ENCODE measurements at regions not wholly inside any gene's neighbourhood (a gene's known extent, or its start where the extent isn't known, plus 50 kb on each side); places are given as distances from the start of the nearest gene placed in this dataset.

DNA sequence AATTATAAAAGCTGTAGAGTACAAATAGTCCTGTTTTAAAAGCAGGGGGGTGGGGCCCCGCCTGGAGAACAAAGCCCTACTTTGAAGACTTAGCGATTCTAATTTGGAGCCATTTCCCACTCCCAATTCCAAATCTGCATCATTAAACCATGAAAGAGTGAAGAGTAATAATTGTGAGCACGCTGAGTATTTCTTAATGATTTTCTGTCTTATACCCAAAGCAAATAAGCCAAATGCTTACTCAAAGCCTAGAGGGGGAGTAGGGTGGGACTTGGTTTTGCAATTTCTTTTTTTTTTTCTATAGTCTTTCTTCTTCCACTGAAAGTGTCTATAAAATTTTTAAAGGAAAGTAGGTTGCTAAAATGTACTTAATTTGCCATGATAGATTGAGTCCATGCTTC is 470.1 kb downstream of the TOX3 start:
- Mint-ChIP-seq H3K4me1 (ENCODE audit: low read depth, unreplicated experiment) (peaks cover 56% of the 10 kb centered on the region), H3K27me3 (ENCODE audit: unreplicated experiment) (no peaks in the 10 kb centered on the region), H3K4me3 (ENCODE audit: low read depth, unreplicated experiment) (no peak overlapping the region), H3K27ac (ENCODE audit: unreplicated experiment) (no peak overlapping the region), H3K36me3 (ENCODE audit: insufficient read depth, unreplicated experiment) (peaks cover 6% of the 10 kb centered on the region), H3K9me3 (ENCODE audit: low read depth, unreplicated experiment) (peaks cover 3% of the 10 kb centered on the region)
- DNase-seq: no peak
- CTCF ChIA-PET: no interaction called here
- intact Hi-C loops (cut with micrococcal nuclease; ENCODE audit: unreplicated experiment): loop anchor here (5.0 to 10.0 kb wide), 4 partner anchors 220 to 478 kb away; no protein-coding TSS in a partner anchor
- TF ChIP-seq, protein P1, sequence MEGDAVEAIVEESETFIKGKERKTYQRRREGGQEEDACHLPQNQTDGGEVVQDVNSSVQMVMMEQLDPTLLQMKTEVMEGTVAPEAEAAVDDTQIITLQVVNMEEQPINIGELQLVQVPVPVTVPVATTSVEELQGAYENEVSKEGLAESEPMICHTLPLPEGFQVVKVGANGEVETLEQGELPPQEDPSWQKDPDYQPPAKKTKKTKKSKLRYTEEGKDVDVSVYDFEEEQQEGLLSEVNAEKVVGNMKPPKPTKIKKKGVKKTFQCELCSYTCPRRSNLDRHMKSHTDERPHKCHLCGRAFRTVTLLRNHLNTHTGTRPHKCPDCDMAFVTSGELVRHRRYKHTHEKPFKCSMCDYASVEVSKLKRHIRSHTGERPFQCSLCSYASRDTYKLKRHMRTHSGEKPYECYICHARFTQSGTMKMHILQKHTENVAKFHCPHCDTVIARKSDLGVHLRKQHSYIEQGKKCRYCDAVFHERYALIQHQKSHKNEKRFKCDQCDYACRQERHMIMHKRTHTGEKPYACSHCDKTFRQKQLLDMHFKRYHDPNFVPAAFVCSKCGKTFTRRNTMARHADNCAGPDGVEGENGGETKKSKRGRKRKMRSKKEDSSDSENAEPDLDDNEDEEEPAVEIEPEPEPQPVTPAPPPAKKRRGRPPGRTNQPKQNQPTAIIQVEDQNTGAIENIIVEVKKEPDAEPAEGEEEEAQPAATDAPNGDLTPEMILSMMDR (IDR thresholded peaks at IDR 0.05; ENCODE audit: unreplicated experiment): no peak
- BruUV-seq (replicated peaks): no TSS peak

DNA sequence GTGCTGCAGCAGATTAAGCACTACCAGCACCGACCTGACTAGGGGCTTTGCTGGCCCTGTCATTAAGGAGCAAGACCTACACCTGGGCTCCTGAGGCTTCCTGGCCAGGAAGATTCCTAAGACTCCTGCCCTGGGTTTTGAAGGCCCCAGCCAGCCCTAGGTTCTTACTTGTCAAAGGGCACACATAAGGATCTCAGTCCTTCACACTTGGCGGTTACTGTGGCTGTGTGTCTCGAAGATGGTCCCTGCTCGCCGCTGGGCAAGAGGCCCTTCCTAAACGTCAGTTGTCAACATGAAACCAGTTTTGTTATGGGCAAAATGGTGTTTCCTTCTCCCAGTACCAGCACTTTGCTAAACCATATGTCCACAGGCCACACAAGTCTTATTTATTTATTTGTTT is 470.6 kb downstream of the TOX3 start:
- BruUV-seq (replicated peaks): no TSS peak
- peaks cover 56% of the 10 kb centered on the region for H3K4me1 Mint-ChIP-seq (ENCODE audit: low read depth, unreplicated experiment)
- CTCF ChIA-PET: no interaction called here
- DNase-seq: no peak
- H3K27me3 Mint-ChIP-seq (ENCODE audit: unreplicated experiment): no peaks in the 10 kb centered on the region
- intact Hi-C loops (cut with micrococcal nuclease; ENCODE audit: unreplicated experiment): loop anchor here (5.0 to 10.0 kb wide), 4 partner anchors 221 to 478 kb away; no protein-coding TSS in a partner anchor
- TF ChIP-seq, protein P1 (IDR thresholded peaks at IDR 0.05; ENCODE audit: unreplicated experiment): no peak
- H3K4me3 Mint-ChIP-seq (ENCODE audit: low read depth, unreplicated experiment): no peak overlapping the region
- H3K36me3 Mint-ChIP-seq (ENCODE audit: insufficient read depth, unreplicated experiment): peaks cover 6% of the 10 kb centered on the region
- H3K9me3 Mint-ChIP-seq (ENCODE audit: low read depth, unreplicated experiment): peaks cover 3% of the 10 kb centered on the region
- no peak overlapping the region for H3K27ac Mint-ChIP-seq (ENCODE audit: unreplicated experiment)

DNA sequence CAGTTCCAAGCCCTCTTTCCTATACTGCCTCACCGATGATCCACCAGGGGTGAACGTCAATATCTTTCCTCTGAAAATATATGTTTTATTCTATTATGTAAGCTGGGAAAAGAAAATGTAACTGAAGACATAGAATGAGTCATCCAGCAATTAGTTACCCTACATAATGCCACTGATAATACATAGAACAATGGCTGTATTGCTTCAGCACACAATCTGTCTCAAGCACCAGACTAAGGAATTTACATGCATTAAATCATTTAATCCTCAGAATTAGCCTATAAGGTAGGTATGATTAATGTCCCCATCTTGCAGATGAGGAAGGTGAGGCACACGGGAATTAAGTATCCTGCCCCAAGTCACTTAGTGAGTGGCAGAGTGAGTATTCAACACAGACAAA is 472.8 kb downstream of the TOX3 start:
- intact Hi-C loops (cut with micrococcal nuclease; ENCODE audit: unreplicated experiment): loop anchor here (5.0 to 10.0 kb wide), 4 partner anchors 331 to 481 kb away; no protein-coding TSS in a partner anchor
- TF ChIP-seq, protein P1 (IDR thresholded peaks at IDR 0.05; ENCODE audit: unreplicated experiment): no peak
- no peaks in the 10 kb centered on the region for H3K27me3 Mint-ChIP-seq (ENCODE audit: unreplicated experiment)

DNA sequence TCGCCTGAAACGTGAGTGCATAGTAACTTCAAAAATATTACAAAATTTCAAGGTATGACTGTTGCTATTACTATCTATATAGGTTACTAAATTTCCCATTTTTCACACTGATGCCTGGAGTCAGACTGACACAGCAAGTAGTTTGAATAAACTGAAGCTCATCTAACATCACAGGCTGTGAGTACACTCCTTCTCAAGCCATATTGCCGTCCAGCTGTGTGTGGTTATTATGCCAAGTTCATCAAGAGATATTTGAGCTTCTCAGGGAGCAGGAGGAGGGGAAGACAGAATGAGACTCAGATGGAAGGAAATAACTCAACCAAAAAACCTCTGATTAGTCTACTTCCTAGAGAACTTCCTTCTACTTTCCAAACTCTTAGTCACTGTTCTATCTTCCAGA is 473.9 kb downstream of the TOX3 start:
- intact Hi-C loops (cut with micrococcal nuclease; ENCODE audit: unreplicated experiment): loop anchor here (5.0 to 10.0 kb wide), 4 partner anchors 332 to 482 kb away; no protein-coding TSS in a partner anchor
- Mint-ChIP-seq H3K27me3 (ENCODE audit: unreplicated experiment) (no peaks in the 10 kb centered on the region), H3K4me1 (ENCODE audit: low read depth, unreplicated experiment) (peaks cover 64% of the 10 kb centered on the region), H3K27ac (ENCODE audit: unreplicated experiment) (no peak overlapping the region), H3K4me3 (ENCODE audit: low read depth, unreplicated experiment) (no peak overlapping the region), H3K36me3 (ENCODE audit: insufficient read depth, unreplicated experiment) (peaks cover 4% of the 10 kb centered on the region), H3K9me3 (ENCODE audit: low read depth, unreplicated experiment) (no peaks in the 10 kb centered on the region)
- TF ChIP-seq, protein P1 (IDR thresholded peaks at IDR 0.05; ENCODE audit: unreplicated experiment): no peak
- CTCF ChIA-PET: interaction anchor here (1.3 to 1.6 kb wide), 2 partner anchors 20 to 119 kb away, joined by 3 to 4 read pairs; no protein-coding TSS in a partner anchor
- BruUV-seq (replicated peaks): no TSS peak
- no peak for DNase-seq

More for the DNA sequence above, 472.8 kb downstream of the TOX3 start:
- Mint-ChIP-seq H3K9me3 (ENCODE audit: low read depth, unreplicated experiment) (peaks cover 3% of the 10 kb centered on the region), H3K27ac (ENCODE audit: unreplicated experiment) (peak overlapping the region; percentile 54), H3K4me1 (ENCODE audit: low read depth, unreplicated experiment) (peaks cover 64% of the 10 kb centered on the region), H3K36me3 (ENCODE audit: insufficient read depth, unreplicated experiment) (peaks cover 6% of the 10 kb centered on the region), H3K4me3 (ENCODE audit: low read depth, unreplicated experiment) (no peak overlapping the region)
- CTCF ChIA-PET: interaction anchor here (0.6 kb wide), 1 partner anchor 687 kb away, joined by 3 read pairs; no protein-coding TSS in a partner anchor
- BruUV-seq (replicated peaks): no TSS peak
- DNase-seq: no peak

Measured in Calu3 (cell line).